Endothelial cell (in vitro differentiated cells): ENCODE measurements at regions not wholly inside any gene's neighbourhood (a gene's known extent, or its start where the extent isn't known, plus 50 kb on each side); places are given as distances from the start of the nearest gene placed in this dataset.

Source experiments
- DNase-seq: peaks from one replicate; pipeline ENCODE4 v3.0.0; 2021; ENCODE audit warnings: low spot score
- H3K27ac Mint-ChIP-seq: one replicate; pipeline ENCODE4 v1.8.0; 2021; ENCODE audit warnings: mixed read lengths, inconsistent platforms; ENCODE audit not compliant: unreplicated experiment
- H3K27me3 Mint-ChIP-seq: one replicate; pipeline ENCODE4 v1.8.0; 2021; ENCODE audit warnings: mild to moderate bottlenecking, moderate library complexity, mixed read lengths, inconsistent platforms; ENCODE audit not compliant: unreplicated experiment
- H3K36me3 Mint-ChIP-seq: one replicate; pipeline ENCODE4 v1.8.0; 2021; ENCODE audit warnings: mild to moderate bottlenecking, low read depth, mixed read lengths, inconsistent platforms; ENCODE audit not compliant: unreplicated experiment
- H3K4me1 Mint-ChIP-seq: one replicate; pipeline ENCODE4 v1.8.0; 2021; ENCODE audit warnings: mild to moderate bottlenecking, mixed read lengths, inconsistent platforms; ENCODE audit not compliant: unreplicated experiment
- H3K4me3 Mint-ChIP-seq: one replicate; pipeline ENCODE4 v1.8.0; 2021; ENCODE audit warnings: mild to moderate bottlenecking, mixed read lengths, inconsistent platforms; ENCODE audit not compliant: unreplicated experiment
- H3K9me3 Mint-ChIP-seq: one replicate; pipeline ENCODE4 v1.8.0; 2021; ENCODE audit warnings: mixed read lengths, inconsistent platforms; ENCODE audit not compliant: unreplicated experiment
- CTCF ChIP-seq: fragments of 200-600 bp; sonication (generic); IDR thresholded peaks from one replicate; pipeline ENCODE4 v1.5.0; 2021; ENCODE audit warnings: antibody characterized with exemption; ENCODE audit not compliant: unreplicated experiment

DNA sequence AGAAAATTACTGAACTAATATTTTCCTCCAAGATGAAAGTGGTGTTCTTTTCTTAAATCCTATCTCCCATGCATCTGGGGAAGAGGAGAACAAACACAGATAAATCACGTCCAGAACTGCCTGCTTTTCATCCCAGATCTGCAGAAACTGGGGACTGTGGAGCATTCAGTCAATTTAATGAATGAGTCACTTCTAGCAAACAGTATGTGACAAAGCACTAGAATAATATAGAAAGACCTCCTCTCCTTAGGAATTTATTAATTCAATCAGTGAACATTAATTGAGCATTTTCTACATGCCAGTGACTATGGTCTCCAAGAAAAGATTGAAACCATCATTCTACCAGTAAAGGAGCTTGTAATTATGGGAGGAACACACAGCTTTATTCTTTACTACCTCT lies 693.4 kb upstream of the ID2 start:
- Mint-ChIP-seq H3K4me3 (no peak overlapping the region), H3K27me3 (peaks cover 2% of the 10 kb centered on the region), H3K4me1 (no peaks in the 10 kb centered on the region), H3K9me3 (no peaks in the 10 kb centered on the region), H3K27ac (no peak overlapping the region), H3K36me3 (no peaks in the 10 kb centered on the region)
- no peak for DNase-seq
- no peak for TF ChIP-seq CTCF

GRCh38 chr2:7989823-7990222 lies 692.0 kb upstream of the ID2 start:
- Mint-ChIP-seq H3K4me1 (no peaks in the 10 kb centered on the region), H3K27me3 (peaks cover 6% of the 10 kb centered on the region), H3K9me3 (no peaks in the 10 kb centered on the region), H3K4me3 (no peak overlapping the region), H3K36me3 (no peaks in the 10 kb centered on the region), H3K27ac (no peak overlapping the region)
- no peak for TF ChIP-seq CTCF
- DNase-seq = no peak

DNA sequence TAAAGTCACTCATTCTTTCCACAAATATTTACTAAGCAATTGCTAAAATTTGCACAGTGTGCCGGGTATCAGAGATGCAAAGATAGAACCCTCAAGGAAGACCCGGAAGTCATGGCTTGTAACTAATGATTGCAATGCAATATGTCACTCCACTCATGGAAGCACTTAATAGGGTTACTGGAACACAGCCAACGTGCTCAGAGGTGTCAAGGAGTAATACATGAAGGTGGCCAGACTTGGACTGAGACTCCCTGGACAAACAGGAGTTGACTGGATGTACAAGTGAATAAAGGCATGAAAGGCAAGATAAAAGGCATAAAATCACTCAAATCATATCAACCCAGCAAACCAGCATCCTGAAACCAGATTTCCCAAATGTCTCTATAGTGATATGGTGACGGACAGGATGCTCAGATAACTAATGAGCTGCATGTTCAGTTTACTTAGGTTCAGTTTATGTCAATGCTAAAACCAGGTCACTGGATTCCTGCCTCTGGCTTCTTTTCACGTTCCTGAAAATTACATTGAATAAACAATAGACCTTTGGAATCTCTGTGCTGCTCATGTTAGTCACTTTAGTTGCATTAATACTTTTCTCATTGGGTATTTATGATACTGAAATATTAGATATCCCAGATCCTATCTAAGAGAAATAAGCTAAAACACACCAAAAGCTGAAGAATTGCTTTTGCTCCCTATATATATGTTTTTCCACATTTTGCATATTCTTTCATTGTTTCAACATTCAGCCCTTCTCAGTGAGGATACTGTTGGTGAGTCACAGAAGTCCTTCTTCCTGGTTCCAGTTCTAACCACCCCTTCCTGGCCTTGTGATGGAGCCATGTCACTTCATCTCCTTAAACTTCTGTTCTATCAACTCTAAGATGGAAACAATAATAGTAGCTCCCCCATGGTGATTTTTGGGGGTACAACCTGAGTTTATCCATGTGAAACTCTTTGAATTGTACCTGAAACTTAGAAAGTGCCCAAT lies 688.9 kb upstream of the ID2 start:
- DNase-seq = no peak
- no peaks in the 10 kb centered on the region for H3K9me3 Mint-ChIP-seq
- peaks cover 3% of the 10 kb centered on the region for H3K4me1 Mint-ChIP-seq
- H3K4me3 Mint-ChIP-seq = no peak overlapping the region
- H3K27me3 Mint-ChIP-seq = peaks cover 6% of the 10 kb centered on the region
- TF ChIP-seq CTCF = no peak
- H3K36me3 Mint-ChIP-seq = no peaks in the 10 kb centered on the region
- no peak overlapping the region for H3K27ac Mint-ChIP-seq

GRCh38 chr2:7994397-7994951 lies 687.4 kb upstream of the ID2 start:
- TF ChIP-seq CTCF = no peak
- H3K27me3 Mint-ChIP-seq = peaks cover 5% of the 10 kb centered on the region
- no peaks in the 10 kb centered on the region for H3K36me3 Mint-ChIP-seq
- no peak overlapping the region for H3K4me3 Mint-ChIP-seq
- no peaks in the 10 kb centered on the region for H3K9me3 Mint-ChIP-seq
- DNase-seq = no peak
- H3K27ac Mint-ChIP-seq = no peak overlapping the region
- H3K4me1 Mint-ChIP-seq = peaks cover 3% of the 10 kb centered on the region

GRCh38 chr2:7997279-7997678 lies 684.6 kb upstream of the ID2 start:
- no peaks in the 10 kb centered on the region for H3K9me3 Mint-ChIP-seq
- no peak overlapping the region for H3K4me3 Mint-ChIP-seq
- H3K27me3 Mint-ChIP-seq = peaks cover 5% of the 10 kb centered on the region
- no peak overlapping the region for H3K27ac Mint-ChIP-seq
- no peak for DNase-seq
- no peak for TF ChIP-seq CTCF
- H3K36me3 Mint-ChIP-seq = no peaks in the 10 kb centered on the region
- peaks cover 3% of the 10 kb centered on the region for H3K4me1 Mint-ChIP-seq
